Osteocyte (in vitro differentiated cells): ENCODE measurements at regions not wholly inside any gene's neighbourhood (a gene's known extent, or its start where the extent isn't known, plus 50 kb on each side); places are given as distances from the start of the nearest gene placed in this dataset.

Experiments
- DNase-seq: peaks from one replicate; pipeline ENCODE4 v3.0.0; 2021; ENCODE audit warnings: mixed read lengths; ENCODE audit not compliant: unreplicated experiment; ENCODE audit errors: extremely low spot score
- H3K27ac Mint-ChIP-seq: one replicate; pipeline ENCODE4 v1.8.0; 2021; ENCODE audit warnings: mild to moderate bottlenecking, mixed read lengths; ENCODE audit not compliant: unreplicated experiment
- H3K27me3 Mint-ChIP-seq: one replicate; pipeline ENCODE4 v1.8.0; 2021; ENCODE audit warnings: mixed read lengths; ENCODE audit not compliant: unreplicated experiment
- H3K36me3 Mint-ChIP-seq: one replicate; pipeline ENCODE4 v1.8.0; 2021; ENCODE audit warnings: mixed read lengths; ENCODE audit not compliant: unreplicated experiment
- H3K4me1 Mint-ChIP-seq: one replicate; pipeline ENCODE4 v1.8.0; 2021; ENCODE audit warnings: mixed read lengths; ENCODE audit not compliant: unreplicated experiment
- H3K4me3 Mint-ChIP-seq: one replicate; pipeline ENCODE4 v1.8.0; 2021; ENCODE audit warnings: mild to moderate bottlenecking, moderate library complexity, mixed read lengths; ENCODE audit not compliant: unreplicated experiment
- H3K9me3 Mint-ChIP-seq: one replicate; pipeline ENCODE4 v1.8.0; 2021; ENCODE audit warnings: mixed read lengths; ENCODE audit not compliant: unreplicated experiment
- CTCF ChIP-seq: fragments of 200-600 bp; sonication (generic); IDR thresholded peaks from 2 replicates; pipeline ENCODE4 v1.5.0; 2021; ENCODE audit warnings: antibody characterized with exemption, mild to moderate bottlenecking, moderate library complexity

- no peak for DNase-seq
- peak; percentile 23 for TF ChIP-seq CTCF
- Mint-ChIP-seq H3K4me1 (peaks cover 9% of the 10 kb centered on the region), H3K27ac (no peak overlapping the region), H3K9me3 (no peaks in the 10 kb centered on the region), H3K27me3 (peaks cover 8% of the 10 kb centered on the region), H3K4me3 (no peak overlapping the region), H3K36me3 (no peaks in the 10 kb centered on the region)
Measured at GRCh38 chr14:53610947-53611346, 345.7 kb downstream of the BMP4 start.

DNA sequence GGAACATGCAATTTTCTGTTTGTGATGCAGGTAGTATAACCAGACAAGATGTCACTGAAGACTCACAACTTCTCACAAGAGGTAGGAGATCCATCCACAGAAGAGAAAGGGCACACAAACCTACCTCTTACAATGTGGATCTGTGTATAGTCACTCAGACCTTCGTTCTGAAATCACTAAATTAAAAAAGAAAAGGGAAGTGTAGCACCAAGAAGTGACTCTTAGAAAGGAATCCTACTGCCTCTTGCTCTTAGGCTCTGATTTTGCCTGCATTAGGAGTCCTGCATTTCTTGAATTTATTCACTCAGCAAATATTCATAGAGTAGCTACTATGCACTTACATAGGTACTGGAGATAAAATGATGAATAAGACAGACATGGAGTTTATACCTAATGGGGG, 347.6 kb downstream of the BMP4 start:
- H3K36me3 Mint-ChIP-seq, result no peaks in the 10 kb centered on the region
- H3K4me3 Mint-ChIP-seq, result no peak overlapping the region
- no peak overlapping the region for H3K27ac Mint-ChIP-seq
- no peak for DNase-seq
- H3K27me3 Mint-ChIP-seq, result peaks cover 8% of the 10 kb centered on the region
- TF ChIP-seq CTCF, result no peak
- no peaks in the 10 kb centered on the region for H3K9me3 Mint-ChIP-seq
- H3K4me1 Mint-ChIP-seq, result peaks cover 9% of the 10 kb centered on the region

GRCh38 chr14:53608369-53608768, 348.3 kb downstream of the BMP4 start:
- H3K4me3 Mint-ChIP-seq, result no peak overlapping the region
- H3K27ac Mint-ChIP-seq, result no peak overlapping the region
- H3K27me3 Mint-ChIP-seq, result peaks cover 8% of the 10 kb centered on the region
- no peaks in the 10 kb centered on the region for H3K36me3 Mint-ChIP-seq
- H3K9me3 Mint-ChIP-seq, result no peaks in the 10 kb centered on the region
- no peak for DNase-seq
- peaks cover 3% of the 10 kb centered on the region for H3K4me1 Mint-ChIP-seq
- no peak for TF ChIP-seq CTCF

DNA sequence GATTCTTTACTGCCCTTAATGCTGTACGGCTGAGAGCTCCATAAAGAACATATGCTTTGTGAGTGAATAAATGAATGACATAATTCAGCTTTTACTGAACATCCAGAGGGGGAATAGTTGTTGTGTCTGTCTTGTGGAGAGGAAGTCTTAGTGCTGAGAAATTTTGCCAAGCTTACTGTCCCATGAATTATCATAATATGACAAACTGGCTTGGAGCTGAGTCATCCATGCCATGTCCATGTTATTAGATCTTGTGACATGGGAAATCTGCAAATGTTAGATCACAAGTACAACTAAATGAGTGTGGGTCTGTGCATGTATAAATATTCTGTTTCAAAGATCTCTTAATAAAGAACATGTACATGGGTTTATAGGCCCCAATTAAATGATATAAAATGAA, 350.4 kb downstream of the BMP4 start:
- no peaks in the 10 kb centered on the region for H3K36me3 Mint-ChIP-seq
- no peak overlapping the region for H3K4me3 Mint-ChIP-seq
- TF ChIP-seq CTCF, result no peak
- H3K4me1 Mint-ChIP-seq, result peaks cover 2% of the 10 kb centered on the region
- DNase-seq, result no peak
- H3K27ac Mint-ChIP-seq, result no peak overlapping the region
- peaks cover 15% of the 10 kb centered on the region for H3K27me3 Mint-ChIP-seq
- no peaks in the 10 kb centered on the region for H3K9me3 Mint-ChIP-seq

DNA sequence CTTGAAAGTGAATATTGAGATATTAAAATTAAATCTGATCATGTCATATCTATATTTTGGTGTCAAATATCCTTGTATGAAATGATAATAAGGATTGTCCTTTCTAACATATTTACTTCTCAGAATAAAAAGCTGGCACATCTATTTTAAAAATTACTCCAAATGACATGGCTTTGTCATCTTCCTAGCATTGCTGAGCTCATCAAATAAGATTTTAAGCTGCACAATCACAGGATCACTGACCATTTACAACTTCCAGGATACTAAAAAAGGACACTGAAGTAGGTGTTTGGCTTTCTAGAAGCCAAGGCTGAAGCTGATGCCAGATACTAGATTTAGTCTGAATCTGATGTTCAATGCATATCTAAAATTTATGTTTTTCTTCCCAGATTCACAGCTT, 351.1 kb downstream of the BMP4 start:
- Mint-ChIP-seq H3K36me3 (no peaks in the 10 kb centered on the region), H3K27ac (no peak overlapping the region), H3K27me3 (peaks cover 15% of the 10 kb centered on the region), H3K4me3 (no peak overlapping the region), H3K9me3 (no peaks in the 10 kb centered on the region), H3K4me1 (no peaks in the 10 kb centered on the region)
- no peak for TF ChIP-seq CTCF
- no peak for DNase-seq
